ENCODE measurements at regions not wholly inside any gene's neighbourhood (a gene's known extent, or its start where the extent isn't known, plus 50 kb on each side); places are given as distances from the start of the nearest gene placed in this dataset.

- TF ChIP-seq EP300 (IDR thresholded peaks at IDR 0.05) (no peak), CTCF (IDR thresholded peaks at IDR 0.05) (no peak)
Observed at GRCh38 chr4:10184041-10184440, 67.4 kb upstream of the WDR1 start.

Measured in ovary (tissue), 3 donors.